Fibroblast of the aortic adventitia (primary cell): ENCODE measurements at regions not wholly inside any gene's neighbourhood (a gene's known extent, or its start where the extent isn't known, plus 50 kb on each side); places are given as distances from the start of the nearest gene placed in this dataset.

Experiments used
- DNase-seq: peaks from one replicate; pipeline ENCODE4 v3.0.0-alpha.2; 2010; ENCODE audit warnings: low read depth
- H3K4me3 ChIP-seq: 2 replicates; pipeline ENCODE4 v1.5.1; 2011; ENCODE audit warnings: low read depth, mild to moderate bottlenecking, control low read depth, low read length, moderate library complexity
- CTCF ChIP-seq: IDR thresholded peaks from 2 replicates; pipeline ENCODE4 v1.5.1; 2011; ENCODE audit warnings: mild to moderate bottlenecking, low read length, control low read depth, inconsistent platforms; ENCODE audit not compliant: insufficient read depth

- no peak for DNase-seq
- TF ChIP-seq CTCF = no peak
- H3K4me3 ChIP-seq = no peak overlapping the region
Measured at GRCh38 chr13:64266024-64266423, 2850.4 kb upstream of the PCDH20 start.

DNA sequence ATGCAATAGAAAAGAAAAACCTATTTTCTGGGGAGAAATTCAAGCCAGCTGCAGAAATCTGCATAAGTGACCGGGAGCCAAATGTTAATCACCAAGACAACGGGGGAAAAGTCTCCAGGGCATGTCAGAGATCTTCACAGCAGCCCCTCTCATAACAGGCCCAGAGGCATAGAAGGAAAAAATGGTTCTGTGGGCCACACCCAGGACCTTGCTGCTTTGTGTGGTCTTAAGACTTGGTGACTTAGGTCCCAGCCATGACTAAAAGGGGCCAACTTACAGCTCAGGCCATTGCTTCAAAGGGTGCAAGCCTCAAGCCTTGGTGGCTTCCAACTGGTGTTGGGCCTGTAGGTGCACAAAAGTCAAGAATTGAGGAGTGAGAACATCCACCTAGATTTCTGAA lies 2847.6 kb upstream of the PCDH20 start:
- TF ChIP-seq CTCF = no peak
- DNase-seq = no peak

GRCh38 chr13:64256751-64257150 lies 2841.1 kb upstream of the PCDH20 start:
- TF ChIP-seq CTCF = no peak
- H3K4me3 ChIP-seq = no peak overlapping the region
- DNase-seq = no peak

More for the DNA sequence above, 2847.6 kb upstream of the PCDH20 start:
- H3K4me3 ChIP-seq = no peak overlapping the region

DNA sequence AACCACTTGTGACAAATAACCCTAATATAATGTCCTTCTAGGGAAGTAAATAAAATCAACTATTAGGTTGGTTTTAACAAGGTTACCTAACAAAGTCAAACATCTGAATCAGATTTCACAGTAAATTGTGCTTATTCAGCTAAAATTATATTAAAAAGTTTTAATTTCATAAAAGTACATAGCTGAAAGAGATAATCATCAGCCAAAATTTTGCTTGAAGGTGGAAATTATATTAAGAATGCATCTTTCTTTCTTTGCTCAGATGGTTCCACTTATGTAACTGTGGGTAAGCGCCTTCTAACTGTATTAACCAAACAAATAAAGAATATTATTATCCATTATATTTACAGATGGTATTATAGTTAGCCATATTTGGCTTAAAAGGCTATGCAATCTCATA lies 2840.3 kb upstream of the PCDH20 start:
- no peak for TF ChIP-seq CTCF
- no peak overlapping the region for H3K4me3 ChIP-seq
- no peak for DNase-seq

- no peak for TF ChIP-seq CTCF
- no peak overlapping the region for H3K4me3 ChIP-seq
- peak; percentile 20 for DNase-seq
Measured at GRCh38 chr13:64248371-64249065, 2832.9 kb upstream of the PCDH20 start.

GRCh38 chr13:64239372-64239771 lies 2823.7 kb upstream of the PCDH20 start:
- no peak overlapping the region for H3K4me3 ChIP-seq
- no peak for TF ChIP-seq CTCF
- peak; percentile 75 for DNase-seq

- peak; percentile 61 for DNase-seq
- TF ChIP-seq CTCF = no peak
- no peak overlapping the region for H3K4me3 ChIP-seq
Measured at GRCh38 chr13:64234255-64234654, 2818.6 kb upstream of the PCDH20 start.
